ENCODE measurements at regions not wholly inside any gene's neighbourhood (a gene's known extent, or its start where the extent isn't known, plus 50 kb on each side); places are given as distances from the start of the nearest gene placed in this dataset.

GRCh38 chr5:60503771-60504170, 196.2 kb downstream of the DEPDC1B start:
- POLR2A ChIA-PET, result interaction anchor here (0.6 to 1.7 kb wide), 4 partner anchors 9 to 35 kb away, joined by 3 to 7 read pairs (median 4); no protein-coding TSS in a partner anchor
- peak overlapping the region; percentile 53 for H3K27ac ChIP-seq (ENCODE audit: control insufficient read depth, insufficient read depth)
- TF ChIP-seq, protein P1, sequence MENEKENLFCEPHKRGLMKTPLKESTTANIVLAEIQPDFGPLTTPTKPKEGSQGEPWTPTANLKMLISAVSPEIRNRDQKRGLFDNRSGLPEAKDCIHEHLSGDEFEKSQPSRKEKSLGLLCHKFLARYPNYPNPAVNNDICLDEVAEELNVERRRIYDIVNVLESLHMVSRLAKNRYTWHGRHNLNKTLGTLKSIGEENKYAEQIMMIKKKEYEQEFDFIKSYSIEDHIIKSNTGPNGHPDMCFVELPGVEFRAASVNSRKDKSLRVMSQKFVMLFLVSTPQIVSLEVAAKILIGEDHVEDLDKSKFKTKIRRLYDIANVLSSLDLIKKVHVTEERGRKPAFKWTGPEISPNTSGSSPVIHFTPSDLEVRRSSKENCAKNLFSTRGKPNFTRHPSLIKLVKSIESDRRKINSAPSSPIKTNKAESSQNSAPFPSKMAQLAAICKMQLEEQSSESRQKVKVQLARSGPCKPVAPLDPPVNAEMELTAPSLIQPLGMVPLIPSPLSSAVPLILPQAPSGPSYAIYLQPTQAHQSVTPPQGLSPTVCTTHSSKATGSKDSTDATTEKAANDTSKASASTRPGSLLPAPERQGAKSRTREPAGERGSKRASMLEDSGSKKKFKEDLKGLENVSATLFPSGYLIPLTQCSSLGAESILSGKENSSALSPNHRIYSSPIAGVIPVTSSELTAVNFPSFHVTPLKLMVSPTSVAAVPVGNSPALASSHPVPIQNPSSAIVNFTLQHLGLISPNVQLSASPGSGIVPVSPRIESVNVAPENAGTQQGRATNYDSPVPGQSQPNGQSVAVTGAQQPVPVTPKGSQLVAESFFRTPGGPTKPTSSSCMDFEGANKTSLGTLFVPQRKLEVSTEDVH (IDR thresholded peaks at IDR 0.05; ENCODE audit: low read depth, partially characterized antibody), result no peak
- 0 out of 2 replicates have a peak, but pooled peaks have one; percentile 12 for TF ChIP-seq SMC3 (IDR thresholded peaks at IDR 0.05; ENCODE audit: borderline replicate concordance, low read length)
- no peak for TF ChIP-seq KLF5 (IDR thresholded peaks at IDR 0.05; ENCODE audit: partially characterized antibody)
- peak; percentile 58; the same call in 1 of the 2 replicates for TF ChIP-seq RAD51 (IDR thresholded peaks at IDR 0.05)
- TF ChIP-seq POLR2A (IDR thresholded peaks at IDR 0.05; ENCODE audit: low read depth, low read length), result no peak
- TF ChIP-seq CBX5 (IDR thresholded peaks at IDR 0.05; ENCODE audit: low read depth), result no peak
- TF ChIP-seq ATF7 (IDR thresholded peaks at IDR 0.05; ENCODE audit: low read depth), result 0 out of 2 replicates have a peak, but pooled peaks have one; percentile 7
- TF ChIP-seq TCF12 (IDR thresholded peaks at IDR 0.05; ENCODE audit: low read depth, low read length), result peak; percentile 82
- TF ChIP-seq ASH2L (IDR thresholded peaks at IDR 0.05; ENCODE audit: borderline replicate concordance, low read depth), result no peak
- peak; percentile 27; the same call in 1 of the 2 replicates for TF ChIP-seq MTA3 (IDR thresholded peaks at IDR 0.05; ENCODE audit: borderline replicate concordance, low read length)
- TF ChIP-seq IKZF2 (IDR thresholded peaks at IDR 0.05), result peak in 1 of 2 experiments; percentile 42; a peak in 3 of 4 replicates
- TF ChIP-seq RUNX3 (IDR thresholded peaks at IDR 0.05; ENCODE audit: low read length), result peak; percentile 27; the same call in 1 of the 2 replicates
- 0 out of 2 replicates have a peak, but pooled peaks have one; percentile 9 for TF ChIP-seq IKZF1 (conservative IDR thresholded peaks at IDR 0.05)
- no peak for TF ChIP-seq SIX5 (IDR thresholded peaks at IDR 0.05; ENCODE audit: low read depth, low read length, severe bottlenecking)
- no peak for TF ChIP-seq ELK1 (IDR thresholded peaks at IDR 0.05; ENCODE audit: low read depth, low read length)
- TF ChIP-seq NFIC (IDR thresholded peaks at IDR 0.05; ENCODE audit: low read depth, low read length), result peak; percentile 84
- no peak for TF ChIP-seq MXI1 (IDR thresholded peaks at IDR 0.05; ENCODE audit: low read depth, low read length)
- TF ChIP-seq NR2F1 (conservative IDR thresholded peaks at IDR 0.05), result peak; percentile 34; the same call in 1 of the 2 replicates
- no peak for TF ChIP-seq RAD21 (IDR thresholded peaks at IDR 0.05; ENCODE audit: insufficient read depth, low read depth, low read length)
- TF ChIP-seq IRF4 (IDR thresholded peaks at IDR 0.05; ENCODE audit: low read depth, low read length), result peak; percentile 73; the same call in 1 of the 2 replicates
- TF ChIP-seq HDGF (IDR thresholded peaks at IDR 0.05), result no peak
- peak; percentile 94 for TF ChIP-seq JUNB (IDR thresholded peaks at IDR 0.05)
- TF ChIP-seq FOXM1 (IDR thresholded peaks at IDR 0.05; ENCODE audit: low read depth, low read length), result peak; percentile 71; the same call in 1 of the 2 replicates
- 0 out of 2 replicates have a peak, but pooled peaks have one; percentile 36 for TF ChIP-seq PML (IDR thresholded peaks at IDR 0.05; ENCODE audit: low read length)
- TF ChIP-seq ZSCAN29 (IDR thresholded peaks at IDR 0.05), result no peak

More at GRCh38 chr5:60503771-60504170, 196.2 kb downstream of the DEPDC1B start:
- Histone ChIP-seq H3K79me2 (ENCODE audit: control insufficient read depth, insufficient read depth, low read length) (no peaks in the 10 kb centered on the region; the same call in 1 of the 2 replicates), H3K4me1 (ENCODE audit: control insufficient read depth, insufficient read depth, low read length) (peaks cover 26% of the 10 kb centered on the region), H4K20me1 (ENCODE audit: control insufficient read depth, insufficient read depth) (no peaks in the 10 kb centered on the region), H3K4me2 (ENCODE audit: control insufficient read depth, insufficient read depth) (peak overlapping the region; percentile 63), H3K4me3 (0 out of 2 replicates have a peak overlapping the region, but pooled peaks have one; percentile 28), H3K9me3 (replicated peaks; ENCODE audit: control insufficient read depth, insufficient read depth, low read length) (peaks cover 3% of the 10 kb centered on the region; the same call in 2 of the 3 replicates), H3K9ac (ENCODE audit: control insufficient read depth, insufficient read depth, low read length) (no peak overlapping the region), H2AFZ (ENCODE audit: control insufficient read depth, low read depth, low read length) (no peak overlapping the region), H3K27me3 (replicated peaks in 1 of 2; ENCODE audit: control insufficient read depth in 2 of 2, insufficient read depth in 2 of 2, low read length in 1 of 2) (no peaks in the 10 kb centered on the region), H3K36me3 (ENCODE audit: control insufficient read depth in 2 of 2, insufficient read depth in 2 of 2, low read length in 1 of 2) (no peaks in the 10 kb centered on the region)
- CTCF ChIA-PET, result interaction anchor here (0.6 to 2.6 kb wide), 5 partner anchors 13 to 595 kb away, joined by 3 to 10 read pairs (median 3); no protein-coding TSS in a partner anchor
- no TSS peak for BruUV-seq (replicated peaks)
- in situ Hi-C loops (cut with MboI), result no loop called here
- no peak for DNase-seq (ENCODE audit: low read depth, low spot score)
- RAD21 ChIA-PET (ENCODE audit: unreplicated experiment), result interaction anchor here (0.6 to 4.5 kb wide), 14 partner anchors 9 to 146 kb away, joined by 3 to 23 read pairs (median 4); no protein-coding TSS in a partner anchor
- peak; percentile 93 for ATAC-seq
- FAIRE-seq, result no peak
- intact Hi-C loops (cut with micrococcal nuclease; ENCODE audit: unreplicated experiment), result no loop called here
- WGBS (ENCODE audit: insufficient coverage, insufficient replicate concordance, low lambda C conversion rate, missing lambda C conversion rate), result 0% methylated on average over 2 of the region's 2 CpGs
- SMC1A ChIA-PET (ENCODE audit: uncharacterized antibody, unreplicated experiment), result interaction anchor here (0.6 to 2.1 kb wide), 16 partner anchors 9 to 146 kb away, joined by 3 to 15 read pairs (median 4); no protein-coding TSS in a partner anchor
